ENCODE measurements at regions not wholly inside any gene's neighbourhood (a gene's known extent, or its start where the extent isn't known, plus 50 kb on each side); places are given as distances from the start of the nearest gene placed in this dataset.

GRCh38 chr2:236819275-236820002, 249.8 kb downstream of the ACKR3 start:
- Histone ChIP-seq H3K4me1 (peaks cover 1% of the 10 kb centered on the region), H3K9me3 (peaks cover 8% of the 10 kb centered on the region), H3K27ac (peak overlapping the region; percentile 59), H3K36me3 (ENCODE audit: insufficient read depth in 1 of 2, low read depth in 1 of 2) (no peaks in the 10 kb centered on the region), H3K27me3 (ENCODE audit: insufficient read depth in 3 of 3, low read length in 2 of 3) (no peaks in the 10 kb centered on the region), H3K4me3 (no peak overlapping the region)
- TF ChIP-seq, protein P1, sequence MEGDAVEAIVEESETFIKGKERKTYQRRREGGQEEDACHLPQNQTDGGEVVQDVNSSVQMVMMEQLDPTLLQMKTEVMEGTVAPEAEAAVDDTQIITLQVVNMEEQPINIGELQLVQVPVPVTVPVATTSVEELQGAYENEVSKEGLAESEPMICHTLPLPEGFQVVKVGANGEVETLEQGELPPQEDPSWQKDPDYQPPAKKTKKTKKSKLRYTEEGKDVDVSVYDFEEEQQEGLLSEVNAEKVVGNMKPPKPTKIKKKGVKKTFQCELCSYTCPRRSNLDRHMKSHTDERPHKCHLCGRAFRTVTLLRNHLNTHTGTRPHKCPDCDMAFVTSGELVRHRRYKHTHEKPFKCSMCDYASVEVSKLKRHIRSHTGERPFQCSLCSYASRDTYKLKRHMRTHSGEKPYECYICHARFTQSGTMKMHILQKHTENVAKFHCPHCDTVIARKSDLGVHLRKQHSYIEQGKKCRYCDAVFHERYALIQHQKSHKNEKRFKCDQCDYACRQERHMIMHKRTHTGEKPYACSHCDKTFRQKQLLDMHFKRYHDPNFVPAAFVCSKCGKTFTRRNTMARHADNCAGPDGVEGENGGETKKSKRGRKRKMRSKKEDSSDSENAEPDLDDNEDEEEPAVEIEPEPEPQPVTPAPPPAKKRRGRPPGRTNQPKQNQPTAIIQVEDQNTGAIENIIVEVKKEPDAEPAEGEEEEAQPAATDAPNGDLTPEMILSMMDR (IDR thresholded peaks at IDR 0.05), result no peak
- ATAC-seq (peak in 3 of 4 donors; percentile 36 to 39 (median 39)), DNase-seq (no peak)
- intact Hi-C loops (cut with DNase I), result loop anchor here in 1 of 2 donors (5.0 kb wide), 2 partner anchors 87 to 242 kb away; no protein-coding TSS in a partner anchor
- 70 to 75% (median 75%) methylated on average over 19 of the region's 19 CpGs for WGBS, 3 donors

DNA sequence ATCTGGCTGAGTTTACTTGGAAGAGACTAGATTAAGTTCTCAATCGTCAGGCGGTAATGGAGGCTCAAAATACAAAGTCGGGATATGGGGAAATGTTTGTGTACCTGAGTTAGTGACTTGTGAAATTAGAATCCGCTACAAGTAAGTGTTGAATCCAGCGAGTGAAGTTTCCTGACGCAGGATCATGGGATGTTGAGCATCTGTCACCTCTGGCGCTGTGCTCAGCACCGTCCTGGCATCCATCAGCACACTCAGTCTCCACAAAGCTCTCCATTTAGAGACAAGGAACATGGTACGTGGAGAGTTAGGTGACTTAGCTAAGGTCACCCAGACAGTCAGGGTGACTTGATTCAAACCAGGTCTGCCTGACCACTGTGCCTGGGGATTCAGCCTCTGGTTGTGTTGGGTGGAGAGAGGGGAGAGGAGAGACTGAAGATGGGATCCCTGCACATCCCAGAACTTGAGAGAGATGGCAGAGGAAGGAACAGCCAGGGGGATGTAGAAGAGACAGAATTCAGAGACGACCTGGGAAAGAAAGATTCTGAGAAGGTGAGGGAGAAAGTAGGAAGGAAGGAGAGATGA, 251.2 kb downstream of the ACKR3 start:
- intact Hi-C loops (cut with DNase I), result loop anchor here in 1 of 2 donors (5.0 kb wide), 2 partner anchors 89 to 244 kb away; no protein-coding TSS in a partner anchor
- 42 to 57% (median 46%) methylated on average over 10 of the region's 10 CpGs for WGBS, 3 donors

DNA sequence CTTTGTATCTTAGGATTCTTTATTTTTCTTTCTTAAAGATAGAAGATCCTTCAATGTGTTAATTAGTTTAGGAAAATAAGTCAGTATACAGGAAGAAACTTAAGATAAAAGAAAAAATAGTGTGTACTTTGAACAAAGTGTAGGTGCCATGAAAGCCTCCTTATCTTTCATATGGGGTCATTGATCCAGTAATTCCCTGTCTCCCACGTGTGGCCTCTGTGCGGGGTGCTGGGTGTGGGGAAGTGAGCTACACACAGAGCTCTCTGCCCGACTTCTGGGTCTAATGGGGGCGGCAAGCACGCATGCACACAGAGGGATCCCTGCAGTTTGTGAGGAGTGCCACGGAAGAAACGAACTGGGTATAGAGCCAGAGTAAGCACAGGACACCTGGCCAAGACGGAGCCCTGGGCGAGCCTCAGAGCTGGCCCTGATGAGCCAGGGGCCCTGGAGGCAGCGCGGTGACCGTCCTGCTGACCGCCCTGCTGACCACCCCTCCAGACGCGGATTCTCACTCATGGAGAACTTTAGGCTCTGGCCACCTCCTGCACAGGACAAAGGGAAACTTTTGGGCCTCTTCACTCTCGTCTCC, 253.5 kb downstream of the ACKR3 start:
- no peaks in the 10 kb centered on the region for H3K36me3 ChIP-seq (ENCODE audit: insufficient read depth in 1 of 2, low read depth in 1 of 2)
- 94 to 96% (median 95%) methylated on average over 16 of the region's 16 CpGs for WGBS, 3 donors
- ATAC-seq (no peak), DNase-seq (no peak)
- no peak overlapping the region for H3K4me3 ChIP-seq
- TF ChIP-seq, protein P1 (IDR thresholded peaks at IDR 0.05), result no peak
- peaks cover 9% of the 10 kb centered on the region for H3K4me1 ChIP-seq
- H3K9me3 ChIP-seq, result peaks cover 8% of the 10 kb centered on the region
- H3K27ac ChIP-seq, result no peak overlapping the region
- intact Hi-C loops (cut with DNase I), result loop anchor here in 1 of 2 donors (5.0 kb wide), 2 partner anchors 91 to 246 kb away; no protein-coding TSS in a partner anchor
- no peaks in the 10 kb centered on the region for H3K27me3 ChIP-seq (ENCODE audit: insufficient read depth in 3 of 3, low read length in 2 of 3)

More for the DNA sequence above, 251.2 kb downstream of the ACKR3 start:
- TF ChIP-seq, protein P1 (IDR thresholded peaks at IDR 0.05), result no peak
- Histone ChIP-seq H3K27ac (peak overlapping the region; percentile 59), H3K4me3 (no peak overlapping the region), H3K9me3 (peaks cover 8% of the 10 kb centered on the region), H3K4me1 (peaks cover 9% of the 10 kb centered on the region), H3K27me3 (ENCODE audit: insufficient read depth in 3 of 3, low read length in 2 of 3) (no peaks in the 10 kb centered on the region), H3K36me3 (ENCODE audit: insufficient read depth in 1 of 2, low read depth in 1 of 2) (no peaks in the 10 kb centered on the region)
- ATAC-seq, result peak; percentile 34 to 78 (median 72)
- no peak for DNase-seq

DNA sequence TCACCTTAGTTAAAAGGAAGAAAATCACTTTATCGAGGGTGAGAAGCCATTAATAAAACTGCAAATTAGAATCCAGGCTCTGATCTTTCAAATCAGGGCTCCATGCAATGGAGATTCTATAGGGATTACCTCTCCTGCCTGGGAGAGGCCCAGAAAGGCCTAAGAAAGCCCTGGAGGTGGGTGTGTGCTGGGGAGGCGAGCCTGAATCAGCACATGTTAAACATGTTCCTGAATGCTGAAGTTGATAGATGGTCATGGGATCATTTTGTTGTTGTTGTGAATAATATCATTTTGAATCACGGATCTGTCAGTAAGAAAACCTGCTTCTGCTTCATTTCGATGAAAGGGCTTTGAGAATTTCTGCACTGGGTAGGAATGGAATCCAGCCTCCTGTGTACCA, 254.3 kb downstream of the ACKR3 start:
- Histone ChIP-seq H3K36me3 (ENCODE audit: insufficient read depth in 1 of 2, low read depth in 1 of 2) (no peaks in the 10 kb centered on the region), H3K27me3 (ENCODE audit: insufficient read depth in 3 of 3, low read length in 2 of 3) (no peaks in the 10 kb centered on the region), H3K9me3 (peaks cover 8% of the 10 kb centered on the region), H3K27ac (no peak overlapping the region), H3K4me3 (no peak overlapping the region), H3K4me1 (peaks cover 9% of the 10 kb centered on the region)
- DNase-seq (no peak), ATAC-seq (no peak)
- WGBS, 3 donors, result 87 to 90% (median 88%) methylated on average over 4 of the region's 4 CpGs
- TF ChIP-seq, protein P1 (IDR thresholded peaks at IDR 0.05), result no peak
- intact Hi-C loops (cut with DNase I), result loop anchor here in 1 of 2 donors (5.0 kb wide), 2 partner anchors 92 to 247 kb away; no protein-coding TSS in a partner anchor

All from psoas muscle (tissue), 7 donors.